ENCODE measurements at regions not wholly inside any gene's neighbourhood (a gene's known extent, or its start where the extent isn't known, plus 50 kb on each side); places are given as distances from the start of the nearest gene placed in this dataset.

DNA sequence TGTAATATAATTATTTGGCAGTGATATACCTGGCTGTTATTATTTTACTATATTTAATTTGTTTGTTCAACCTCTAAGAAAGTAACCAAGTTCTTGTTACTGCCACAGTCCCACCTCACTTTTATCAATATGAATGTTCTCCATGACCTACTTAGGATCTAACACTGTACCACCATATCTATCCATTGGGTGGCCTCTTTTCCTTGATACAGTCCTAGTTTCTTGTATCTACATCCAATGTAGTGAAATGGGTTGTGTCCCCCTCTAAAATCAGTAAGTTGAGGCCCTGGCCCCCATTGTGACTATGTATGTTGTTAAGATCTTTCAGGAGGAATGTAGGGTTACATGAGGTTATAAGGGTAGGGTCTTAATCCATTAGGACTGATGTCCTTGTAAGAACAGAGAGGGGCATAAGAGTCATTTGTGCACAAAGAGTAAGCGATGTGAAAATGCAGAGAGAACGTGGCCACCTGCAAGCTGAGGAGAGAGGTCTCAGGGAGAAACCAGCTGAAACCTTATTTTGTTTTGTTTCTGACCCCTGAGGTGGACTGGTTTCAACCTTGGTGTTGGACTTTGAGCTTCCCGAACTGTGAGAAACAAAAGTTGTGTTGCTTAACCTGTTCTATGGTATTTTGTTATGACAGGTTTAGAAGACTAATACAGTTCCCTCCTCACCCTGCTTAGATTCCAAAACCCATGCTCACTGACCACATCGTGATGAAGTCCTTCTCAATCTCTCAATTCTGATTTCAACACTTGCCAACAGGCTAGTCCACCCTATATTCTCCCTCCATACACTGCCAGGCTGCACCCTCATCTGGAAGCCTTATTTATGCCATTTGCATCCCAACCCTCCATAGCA lies 387.3 kb upstream of the EPHA7 start:
- Histone ChIP-seq H3K27me3 (ENCODE audit: control insufficient read depth, insufficient read depth, low read length) (no peaks in the 10 kb centered on the region), H3K36me3 (ENCODE audit: control insufficient read depth, insufficient read depth, low read length) (no peaks in the 10 kb centered on the region), H3K4me3 (ENCODE audit: low read depth, low read length) (no peak overlapping the region)
- POLR2A ChIA-PET: no interaction called here
- CTCF ChIA-PET: no interaction called here
- TF ChIP-seq, protein P1, sequence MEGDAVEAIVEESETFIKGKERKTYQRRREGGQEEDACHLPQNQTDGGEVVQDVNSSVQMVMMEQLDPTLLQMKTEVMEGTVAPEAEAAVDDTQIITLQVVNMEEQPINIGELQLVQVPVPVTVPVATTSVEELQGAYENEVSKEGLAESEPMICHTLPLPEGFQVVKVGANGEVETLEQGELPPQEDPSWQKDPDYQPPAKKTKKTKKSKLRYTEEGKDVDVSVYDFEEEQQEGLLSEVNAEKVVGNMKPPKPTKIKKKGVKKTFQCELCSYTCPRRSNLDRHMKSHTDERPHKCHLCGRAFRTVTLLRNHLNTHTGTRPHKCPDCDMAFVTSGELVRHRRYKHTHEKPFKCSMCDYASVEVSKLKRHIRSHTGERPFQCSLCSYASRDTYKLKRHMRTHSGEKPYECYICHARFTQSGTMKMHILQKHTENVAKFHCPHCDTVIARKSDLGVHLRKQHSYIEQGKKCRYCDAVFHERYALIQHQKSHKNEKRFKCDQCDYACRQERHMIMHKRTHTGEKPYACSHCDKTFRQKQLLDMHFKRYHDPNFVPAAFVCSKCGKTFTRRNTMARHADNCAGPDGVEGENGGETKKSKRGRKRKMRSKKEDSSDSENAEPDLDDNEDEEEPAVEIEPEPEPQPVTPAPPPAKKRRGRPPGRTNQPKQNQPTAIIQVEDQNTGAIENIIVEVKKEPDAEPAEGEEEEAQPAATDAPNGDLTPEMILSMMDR (IDR thresholded peaks at IDR 0.05; ENCODE audit: insufficient read depth, low read depth, low read length): no peak
- no peak for DNase-seq (ENCODE audit: low read depth)

DNA sequence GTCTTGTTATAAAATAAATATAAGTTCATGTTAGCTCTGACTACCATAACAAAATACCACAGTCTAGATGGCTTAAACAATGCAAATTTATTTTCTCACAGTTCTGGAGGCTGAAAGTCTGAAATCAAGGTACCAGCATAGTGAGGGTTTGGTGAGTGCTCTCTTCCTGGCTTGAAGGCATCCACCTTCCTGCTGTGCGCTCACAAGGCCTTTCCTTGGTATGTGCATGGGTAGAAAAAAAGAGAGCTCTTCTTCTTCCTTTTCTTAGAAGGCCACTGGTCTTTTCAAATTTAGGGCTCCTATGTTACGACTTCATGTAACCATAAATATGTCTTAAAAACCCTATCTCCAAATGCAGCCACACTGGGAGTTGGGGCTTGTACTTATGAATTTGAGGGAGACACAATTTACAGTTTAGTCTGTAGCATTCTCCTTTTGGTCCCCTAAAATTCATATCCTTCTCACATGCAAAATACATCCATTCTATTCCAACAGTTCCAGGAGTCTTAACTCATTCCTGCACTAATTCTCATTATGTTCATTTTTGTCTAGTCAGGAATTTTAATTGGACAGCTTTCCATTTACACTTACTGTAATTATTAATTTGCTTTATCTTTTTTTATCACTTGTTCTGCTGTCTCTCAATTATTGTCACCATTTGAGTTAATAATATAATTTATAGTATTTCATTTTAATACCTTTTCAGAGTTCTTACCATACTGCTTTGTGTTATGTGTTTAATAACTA lies 381.9 kb upstream of the EPHA7 start:
- POLR2A ChIA-PET: no interaction called here
- TF ChIP-seq, protein P1 (IDR thresholded peaks at IDR 0.05; ENCODE audit: insufficient read depth, low read depth, low read length): no peak
- Histone ChIP-seq H3K27me3 (ENCODE audit: control insufficient read depth, insufficient read depth, low read length) (no peaks in the 10 kb centered on the region), H3K36me3 (ENCODE audit: control insufficient read depth, insufficient read depth, low read length) (no peaks in the 10 kb centered on the region), H3K4me3 (ENCODE audit: low read depth, low read length) (no peak overlapping the region)
- no peak for DNase-seq (ENCODE audit: low read depth)
- CTCF ChIA-PET: no interaction called here

DNA sequence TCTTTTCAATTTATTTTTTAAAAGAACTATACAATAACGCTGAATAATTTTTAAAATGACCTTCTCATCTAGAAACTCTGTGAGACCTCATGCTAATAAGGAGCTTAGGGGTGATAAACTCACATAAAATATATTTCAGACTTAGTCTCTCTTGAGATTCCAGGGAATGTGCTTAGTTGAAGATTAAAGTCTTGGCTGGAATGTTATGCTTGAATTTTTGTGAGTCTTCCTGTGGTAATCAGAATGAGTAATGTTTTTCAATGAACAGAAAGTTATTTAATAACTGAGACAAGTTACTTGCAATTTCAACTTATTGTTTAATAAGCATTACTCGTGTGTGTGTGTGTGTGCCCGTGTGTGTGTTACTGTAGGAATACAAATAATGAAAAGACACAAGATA lies 379.9 kb upstream of the EPHA7 start:
- no peak for DNase-seq (ENCODE audit: low read depth)
- TF ChIP-seq, protein P1 (IDR thresholded peaks at IDR 0.05; ENCODE audit: insufficient read depth, low read depth, low read length): no peak
- no peaks in the 10 kb centered on the region for H3K36me3 ChIP-seq (ENCODE audit: control insufficient read depth, insufficient read depth, low read length)
- no peak overlapping the region for H3K4me3 ChIP-seq (ENCODE audit: low read depth, low read length)
- CTCF ChIA-PET: no interaction called here
- H3K27me3 ChIP-seq (ENCODE audit: control insufficient read depth, insufficient read depth, low read length): no peaks in the 10 kb centered on the region
- POLR2A ChIA-PET: no interaction called here

DNA sequence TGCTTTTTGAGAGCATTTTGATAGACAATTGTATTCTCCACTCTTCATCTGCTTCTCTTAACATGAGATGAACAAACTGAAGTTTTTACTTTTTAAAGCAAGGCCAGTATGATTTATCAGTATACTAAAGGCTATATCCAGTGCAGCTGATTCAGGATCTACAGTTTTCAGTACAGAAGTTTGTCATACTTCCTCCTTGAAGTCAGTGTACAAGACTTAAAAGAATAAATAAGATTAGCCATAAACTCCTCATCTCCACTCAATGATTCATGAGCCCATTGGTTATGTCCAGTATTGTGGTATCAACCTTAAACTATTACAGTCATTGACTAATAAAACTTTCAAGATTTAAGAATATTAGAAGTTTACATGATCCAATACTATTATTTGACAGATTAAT lies 374.8 kb upstream of the EPHA7 start:
- POLR2A ChIA-PET: no interaction called here

DNA sequence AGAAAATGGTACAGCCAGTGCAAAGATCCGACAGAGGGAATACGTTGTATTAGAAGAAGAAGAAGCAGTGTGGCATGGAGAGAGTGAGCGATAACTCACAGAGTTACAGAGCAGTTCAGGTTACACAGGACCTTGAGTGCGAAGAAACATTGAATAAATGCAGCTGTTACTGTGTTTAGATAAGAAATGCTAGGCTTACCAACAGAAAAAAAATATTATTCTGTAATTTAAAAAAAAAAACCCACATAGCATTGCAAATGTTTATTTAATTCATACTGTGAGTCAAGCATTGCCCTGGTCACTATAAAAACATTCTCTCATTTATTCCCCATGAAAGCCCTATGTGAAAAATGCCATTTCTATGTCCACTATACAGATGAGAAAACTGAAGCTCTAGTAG lies 373.4 kb upstream of the EPHA7 start:
- Histone ChIP-seq H3K4me3 (ENCODE audit: low read depth, low read length) (no peak overlapping the region), H3K36me3 (ENCODE audit: control insufficient read depth, insufficient read depth, low read length) (no peaks in the 10 kb centered on the region), H3K27me3 (ENCODE audit: control insufficient read depth, insufficient read depth, low read length) (no peaks in the 10 kb centered on the region)
- POLR2A ChIA-PET: no interaction called here
- DNase-seq (ENCODE audit: low read depth): no peak
- TF ChIP-seq, protein P1 (IDR thresholded peaks at IDR 0.05; ENCODE audit: insufficient read depth, low read depth, low read length): no peak
- CTCF ChIA-PET: no interaction called here

More for the DNA sequence above, 374.8 kb upstream of the EPHA7 start:
- no peak for DNase-seq (ENCODE audit: low read depth)
- TF ChIP-seq, protein P1 (IDR thresholded peaks at IDR 0.05; ENCODE audit: insufficient read depth, low read depth, low read length): no peak
- Histone ChIP-seq H3K27me3 (ENCODE audit: control insufficient read depth, insufficient read depth, low read length) (no peaks in the 10 kb centered on the region), H3K4me3 (ENCODE audit: low read depth, low read length) (no peak overlapping the region), H3K36me3 (ENCODE audit: control insufficient read depth, insufficient read depth, low read length) (no peaks in the 10 kb centered on the region)
- CTCF ChIA-PET: no interaction called here

Measured in BJ (cell line).